ENCODE measurements at regions not wholly inside any gene's neighbourhood (a gene's known extent, or its start where the extent isn't known, plus 50 kb on each side); places are given as distances from the start of the nearest gene placed in this dataset.

- ATAC-seq (ENCODE audit: low read depth) (no peak), DNase-seq (ENCODE audit: low spot score) (no peak)
- no peaks in the 10 kb centered on the region for H3K27me3 ChIP-seq (ENCODE audit: insufficient read depth, poor library complexity, severe bottlenecking)
- TF ChIP-seq CTCF (IDR thresholded peaks at IDR 0.05; ENCODE audit: poor library complexity, severe bottlenecking) = no peak
- H3K9me3 ChIP-seq (ENCODE audit: severe bottlenecking) = no peaks in the 10 kb centered on the region
- no peaks in the 10 kb centered on the region for H3K4me1 ChIP-seq (ENCODE audit: insufficient read depth, poor library complexity, severe bottlenecking)
- H3K4me3 ChIP-seq (ENCODE audit: severe bottlenecking) = no peak overlapping the region
- H3K27ac ChIP-seq (ENCODE audit: poor library complexity, severe bottlenecking) = no peak overlapping the region
- H3K36me3 ChIP-seq (ENCODE audit: low read depth) = no peaks in the 10 kb centered on the region
Observed at GRCh38 chr3:193914602-193915001, 221.3 kb upstream of the HES1 start.

DNA sequence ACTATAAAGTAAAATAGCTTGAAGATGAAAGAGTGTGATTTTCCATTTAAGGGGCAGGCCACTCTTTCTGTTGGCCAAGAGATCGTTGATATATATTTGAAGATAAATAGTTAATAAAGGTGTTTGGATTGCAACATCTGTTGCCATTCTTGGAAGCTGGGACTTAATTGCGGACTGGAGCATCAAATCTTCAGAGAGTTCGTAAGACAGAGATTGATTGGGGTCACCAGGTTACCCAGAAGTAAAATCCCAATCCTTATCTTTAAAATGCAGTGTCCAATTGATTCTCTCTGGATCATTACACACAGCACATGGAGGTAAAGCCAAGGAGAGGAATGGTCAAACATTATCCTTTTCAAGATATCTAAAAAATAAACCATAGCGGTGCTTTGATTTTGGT is 220.8 kb upstream of the HES1 start:
- DNase-seq (ENCODE audit: low spot score) (no peak), ATAC-seq (ENCODE audit: low read depth) (no peak)
- H3K9me3 ChIP-seq (ENCODE audit: severe bottlenecking) = no peaks in the 10 kb centered on the region
- no peak overlapping the region for H3K27ac ChIP-seq (ENCODE audit: poor library complexity, severe bottlenecking)
- H3K4me3 ChIP-seq (ENCODE audit: severe bottlenecking) = no peak overlapping the region
- TF ChIP-seq CTCF (IDR thresholded peaks at IDR 0.05; ENCODE audit: poor library complexity, severe bottlenecking) = no peak
- no peaks in the 10 kb centered on the region for H3K4me1 ChIP-seq (ENCODE audit: insufficient read depth, poor library complexity, severe bottlenecking)
- no peaks in the 10 kb centered on the region for H3K27me3 ChIP-seq (ENCODE audit: insufficient read depth, poor library complexity, severe bottlenecking)
- H3K36me3 ChIP-seq (ENCODE audit: low read depth) = no peaks in the 10 kb centered on the region

DNA sequence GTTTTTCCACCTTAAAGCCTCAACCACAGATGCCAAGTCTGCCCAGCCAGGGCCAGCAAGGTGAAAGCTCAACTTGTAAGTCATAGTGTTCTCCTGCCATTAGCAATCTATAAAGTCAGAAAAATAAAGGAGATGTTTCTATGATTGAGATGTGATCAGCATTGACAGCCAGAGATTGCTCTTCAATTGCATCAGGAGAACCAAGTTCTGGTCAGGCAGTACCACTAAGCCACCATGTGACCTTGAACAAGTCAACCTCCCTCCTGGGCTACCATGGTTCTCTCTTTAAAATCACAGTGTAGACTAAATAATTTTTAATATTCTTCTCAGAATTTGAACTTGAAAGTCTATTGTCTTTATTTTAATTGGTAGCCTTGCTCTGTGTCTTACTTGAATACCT is 220.3 kb upstream of the HES1 start:
- Histone ChIP-seq H3K36me3 (ENCODE audit: low read depth) (no peaks in the 10 kb centered on the region), H3K27me3 (ENCODE audit: insufficient read depth, poor library complexity, severe bottlenecking) (no peaks in the 10 kb centered on the region), H3K4me3 (ENCODE audit: severe bottlenecking) (no peak overlapping the region), H3K9me3 (ENCODE audit: severe bottlenecking) (no peaks in the 10 kb centered on the region), H3K27ac (ENCODE audit: poor library complexity, severe bottlenecking) (no peak overlapping the region), H3K4me1 (ENCODE audit: insufficient read depth, poor library complexity, severe bottlenecking) (no peaks in the 10 kb centered on the region)
- no peak for TF ChIP-seq CTCF (IDR thresholded peaks at IDR 0.05; ENCODE audit: poor library complexity, severe bottlenecking)
- no peak for ATAC-seq (ENCODE audit: low read depth)
- no peak for DNase-seq (ENCODE audit: low spot score)

DNA sequence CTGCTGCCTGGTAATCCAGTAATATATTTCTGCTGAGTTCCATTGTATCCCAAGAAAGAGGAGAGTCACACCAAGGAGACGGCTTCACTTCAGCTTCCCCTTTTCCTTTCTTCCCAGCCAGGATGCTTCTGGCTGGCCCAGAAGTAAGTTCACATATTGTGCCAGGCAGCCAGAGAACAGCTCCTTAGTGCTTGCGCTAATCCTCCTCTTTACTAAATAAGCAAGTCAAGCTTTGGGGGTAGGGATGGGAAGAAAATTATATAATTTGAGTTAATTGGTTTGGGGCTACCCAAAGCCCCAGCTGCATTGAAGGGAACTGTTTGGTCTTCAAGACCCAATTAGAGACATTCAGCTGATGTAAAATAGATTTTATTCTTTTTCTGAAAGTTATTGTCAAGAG is 218.8 kb upstream of the HES1 start:
- H3K4me3 ChIP-seq (ENCODE audit: severe bottlenecking) = no peak overlapping the region
- no peaks in the 10 kb centered on the region for H3K9me3 ChIP-seq (ENCODE audit: severe bottlenecking)
- no peaks in the 10 kb centered on the region for H3K4me1 ChIP-seq (ENCODE audit: insufficient read depth, poor library complexity, severe bottlenecking)
- ATAC-seq (ENCODE audit: low read depth) (no peak), DNase-seq (ENCODE audit: low spot score) (no peak)
- no peaks in the 10 kb centered on the region for H3K27me3 ChIP-seq (ENCODE audit: insufficient read depth, poor library complexity, severe bottlenecking)
- no peaks in the 10 kb centered on the region for H3K36me3 ChIP-seq (ENCODE audit: low read depth)
- no peak for TF ChIP-seq CTCF (IDR thresholded peaks at IDR 0.05; ENCODE audit: poor library complexity, severe bottlenecking)
- H3K27ac ChIP-seq (ENCODE audit: poor library complexity, severe bottlenecking) = no peak overlapping the region

DNA sequence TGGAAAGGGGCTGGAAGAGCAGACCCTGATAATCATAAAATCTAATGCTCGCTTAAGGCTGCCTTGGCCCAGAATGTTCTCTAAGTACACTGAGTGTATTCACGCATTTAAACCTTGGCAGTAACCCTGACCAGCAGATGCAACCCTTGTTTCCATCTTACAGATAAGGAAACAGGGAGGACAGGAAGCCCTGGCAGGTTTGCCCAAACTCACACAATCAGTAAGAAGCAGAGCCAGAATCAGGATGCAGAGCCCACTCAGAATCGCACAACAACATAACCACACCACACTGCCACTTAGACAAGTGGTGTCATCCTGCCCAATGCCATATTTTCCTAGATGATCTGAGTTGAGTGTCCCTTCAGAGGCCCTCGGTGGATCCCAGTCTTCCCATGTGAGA is 214.5 kb upstream of the HES1 start:
- no peak for DNase-seq (ENCODE audit: low spot score)
- Histone ChIP-seq H3K4me3 (ENCODE audit: severe bottlenecking) (no peak overlapping the region), H3K27me3 (ENCODE audit: insufficient read depth, poor library complexity, severe bottlenecking) (no peaks in the 10 kb centered on the region), H3K27ac (ENCODE audit: poor library complexity, severe bottlenecking) (no peak overlapping the region), H3K4me1 (ENCODE audit: insufficient read depth, poor library complexity, severe bottlenecking) (no peaks in the 10 kb centered on the region), H3K9me3 (ENCODE audit: severe bottlenecking) (no peaks in the 10 kb centered on the region), H3K36me3 (ENCODE audit: low read depth) (no peaks in the 10 kb centered on the region)
- no peak for ATAC-seq (ENCODE audit: low read depth)
- no peak for TF ChIP-seq CTCF (IDR thresholded peaks at IDR 0.05; ENCODE audit: poor library complexity, severe bottlenecking)

Data from RWPE2 (cell line).